HG03432 (cell line): ENCODE measurements at regions not wholly inside any gene's neighbourhood (a gene's known extent, or its start where the extent isn't known, plus 50 kb on each side); places are given as distances from the start of the nearest gene placed in this dataset.
"Not testable (repeated sequence)": the region's sequence is repeated elsewhere in the genome, so short reads cannot be mapped to it uniquely, and the experiment has no call there.

ENCODE experiments used
- ATAC-seq: cut with Tn5 transposase; IDR thresholded peaks from one replicate; pipeline ENCODE4 v1.9.1; 2021; ENCODE audit warnings: mild to moderate bottlenecking, moderate library complexity; ENCODE audit not compliant: unreplicated experiment

DNA sequence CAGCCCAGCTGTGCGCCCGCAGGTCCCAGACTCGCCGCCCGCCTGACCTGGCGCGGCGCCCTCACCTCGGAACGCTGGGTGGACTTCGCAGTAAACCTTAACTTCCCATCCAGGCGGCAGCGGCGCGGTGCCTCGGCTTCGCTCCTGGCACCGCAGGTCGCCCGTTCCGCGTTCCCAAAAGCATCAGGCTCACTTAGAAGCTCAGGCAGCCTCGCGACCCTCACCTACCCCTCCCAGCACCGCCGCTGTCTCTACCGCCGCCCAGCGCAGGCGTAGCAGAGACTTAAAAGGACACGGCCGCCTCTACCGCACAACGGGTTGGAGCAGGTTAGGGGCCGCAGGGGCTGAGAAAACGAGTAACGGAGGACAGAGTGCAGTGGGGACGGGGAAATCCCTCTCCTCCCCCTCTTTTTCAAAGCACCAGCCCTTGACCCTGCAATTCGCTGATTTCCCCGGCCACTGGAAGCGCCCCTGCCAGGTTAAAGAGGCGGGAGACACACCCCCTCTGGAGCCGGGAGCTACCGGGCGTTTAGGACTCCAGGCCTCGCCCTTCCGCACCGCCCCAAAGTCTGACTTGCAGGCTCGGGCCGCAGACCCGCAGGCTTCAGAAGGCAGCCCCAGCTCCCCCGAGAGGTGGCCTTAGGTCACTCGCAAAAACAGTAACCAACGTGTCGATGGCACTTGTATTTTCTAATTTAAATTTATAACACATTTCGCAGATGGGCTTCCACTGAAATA, 328.5 kb downstream of the FAM72C start:
- ATAC-seq: no peak

DNA sequence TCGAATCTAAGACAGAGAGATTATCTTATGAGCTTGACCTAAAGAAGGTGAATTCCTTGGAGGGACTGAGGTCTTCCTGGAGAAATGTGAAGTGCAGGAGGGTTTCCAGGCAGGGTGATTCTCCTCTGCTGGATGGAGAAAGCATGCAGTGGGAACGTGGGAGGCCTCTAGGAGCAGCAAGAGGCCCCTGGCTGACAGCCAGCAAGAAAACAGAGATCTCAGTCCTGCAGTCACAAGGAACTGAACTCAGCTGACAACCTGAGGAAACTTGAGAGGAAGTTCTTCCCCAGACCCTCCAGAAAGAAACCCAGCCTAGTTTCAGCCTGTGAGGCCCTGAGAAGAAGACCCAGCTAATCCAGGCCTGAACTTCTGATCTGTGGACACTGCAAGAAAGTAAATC, 345.9 kb downstream of the FAM72C start:
- ATAC-seq: no peak

DNA sequence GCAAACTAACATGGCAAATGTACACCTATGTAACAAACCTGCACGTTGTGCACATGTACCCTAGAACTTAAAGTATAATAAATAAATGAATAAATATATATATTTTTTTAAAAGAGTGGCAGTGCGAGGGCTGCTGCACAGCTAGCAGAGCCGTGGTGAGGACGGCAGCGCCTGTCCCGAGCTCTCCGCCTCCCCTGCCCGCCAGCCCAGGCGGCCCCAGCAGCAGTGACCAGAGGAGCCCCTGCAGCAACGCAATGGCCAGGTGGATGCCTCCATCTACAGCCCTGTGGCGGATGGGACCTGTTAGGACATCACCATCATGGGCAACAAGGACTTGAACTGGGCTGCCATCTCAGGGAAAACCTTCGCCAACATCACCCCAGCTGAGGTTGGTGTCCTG, 351.9 kb downstream of the FAM72C start:
- no peak for ATAC-seq

DNA sequence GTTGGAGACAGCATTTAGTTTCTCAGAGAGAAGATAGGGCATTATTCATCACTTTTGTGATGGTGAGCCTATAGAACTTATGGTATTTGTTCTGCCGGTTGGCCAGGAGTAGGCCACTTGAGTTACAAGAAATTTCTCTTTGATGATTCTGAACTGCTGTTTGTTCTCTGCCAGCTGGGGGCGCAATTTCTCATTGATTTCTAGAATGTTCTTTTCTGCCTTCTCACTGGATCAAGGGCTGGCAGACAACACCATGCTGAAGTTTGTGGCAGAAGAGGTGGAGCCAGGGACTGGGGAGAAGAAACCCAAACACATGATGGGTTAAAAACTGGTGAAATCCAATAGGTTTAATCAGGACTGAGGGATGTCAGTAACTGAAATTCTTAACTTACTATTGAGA, 360.6 kb downstream of the FAM72C start:
- ATAC-seq: no peak

DNA sequence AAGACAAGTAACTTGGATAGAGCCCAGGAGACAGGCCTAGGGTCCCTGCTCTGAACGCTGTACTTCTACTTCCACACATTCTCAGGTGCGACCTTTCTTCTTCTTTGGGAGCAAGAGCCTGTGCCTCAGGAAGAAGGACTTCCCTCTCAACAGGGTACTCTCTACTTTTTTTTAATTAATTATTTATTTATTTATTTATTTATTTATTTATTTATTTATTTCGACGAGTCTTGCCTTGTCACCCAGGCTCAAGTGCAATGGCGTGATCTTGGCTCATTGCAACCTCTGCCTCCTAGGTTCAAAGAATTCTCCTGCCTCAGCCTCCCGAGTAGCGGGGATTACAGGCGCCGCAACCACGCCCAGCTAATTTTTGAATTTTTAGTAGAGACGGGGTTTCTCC, 361.6 kb downstream of the FAM72C start:
- no peak for ATAC-seq

DNA sequence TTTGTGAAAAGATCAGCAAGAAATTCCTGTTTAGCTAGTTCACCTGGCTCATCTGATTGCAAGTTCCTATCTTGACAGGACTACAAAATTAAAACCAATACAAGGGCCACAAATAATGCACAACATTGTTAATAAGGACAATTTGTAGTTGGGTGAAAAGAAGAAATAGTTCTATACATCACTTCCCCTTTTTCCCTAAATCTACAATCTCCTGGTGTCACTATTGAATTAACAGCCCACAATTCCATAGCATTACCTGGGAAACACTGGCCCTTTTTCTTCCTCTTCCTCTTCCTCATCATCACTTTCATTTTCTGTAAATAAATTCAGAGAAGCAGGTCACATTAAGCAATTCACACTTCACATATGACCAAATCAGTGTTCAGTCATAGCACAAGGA, 366.9 kb downstream of the FAM72C start:
- no peak for ATAC-seq

DNA sequence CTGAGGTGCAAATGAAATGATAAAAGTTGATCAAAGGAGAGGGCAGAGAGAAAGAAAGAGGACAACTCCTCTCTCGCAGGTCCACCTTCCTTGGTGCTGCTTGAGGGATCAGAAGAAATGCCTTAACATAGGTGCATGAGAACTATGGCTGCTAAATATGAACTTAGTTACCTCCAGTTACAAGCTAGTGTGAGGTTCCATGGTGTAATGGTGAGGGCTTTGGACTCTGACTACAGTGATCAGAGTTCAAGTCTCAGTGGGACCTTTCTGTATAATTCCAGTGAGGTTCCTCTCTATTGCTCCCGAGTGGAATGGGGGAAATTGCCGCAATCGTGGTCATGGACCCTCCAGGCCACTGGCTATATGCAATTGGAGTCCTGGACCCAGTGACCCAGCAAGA, 387.3 kb downstream of the FAM72C start:
- ATAC-seq: no peak

DNA sequence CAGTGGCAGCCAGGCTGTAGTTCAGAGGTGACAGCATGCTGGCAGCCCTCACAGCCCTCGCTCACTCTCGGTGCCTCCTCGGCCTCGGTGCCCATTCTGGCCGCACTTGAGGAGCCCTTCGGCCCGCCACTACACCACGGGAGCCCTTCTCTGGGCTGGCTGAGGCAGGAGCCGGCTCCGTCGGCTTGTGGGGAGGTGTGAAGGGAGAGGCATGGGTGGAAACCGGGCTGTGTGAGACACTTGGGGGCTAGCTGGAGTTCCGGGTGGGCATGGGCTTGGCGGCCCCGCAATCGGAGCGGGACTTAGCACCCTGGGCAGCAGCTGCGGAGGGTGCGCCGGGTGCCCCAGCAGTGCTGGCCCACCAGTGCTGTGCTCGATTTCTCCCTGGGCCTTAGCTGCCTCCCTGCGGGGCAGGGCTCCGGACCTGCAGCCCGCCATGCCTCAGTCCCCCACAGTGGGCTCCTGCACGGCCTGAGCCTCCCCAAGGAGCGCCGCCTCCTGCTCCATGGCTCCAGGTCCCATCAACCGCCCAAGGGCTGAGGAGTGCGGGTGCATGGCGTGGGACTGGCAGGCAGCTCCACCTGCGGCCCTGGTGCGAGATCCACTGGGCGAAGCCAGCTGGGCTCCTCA, 396.8 kb downstream of the FAM72C start:
- ATAC-seq: no peak

DNA sequence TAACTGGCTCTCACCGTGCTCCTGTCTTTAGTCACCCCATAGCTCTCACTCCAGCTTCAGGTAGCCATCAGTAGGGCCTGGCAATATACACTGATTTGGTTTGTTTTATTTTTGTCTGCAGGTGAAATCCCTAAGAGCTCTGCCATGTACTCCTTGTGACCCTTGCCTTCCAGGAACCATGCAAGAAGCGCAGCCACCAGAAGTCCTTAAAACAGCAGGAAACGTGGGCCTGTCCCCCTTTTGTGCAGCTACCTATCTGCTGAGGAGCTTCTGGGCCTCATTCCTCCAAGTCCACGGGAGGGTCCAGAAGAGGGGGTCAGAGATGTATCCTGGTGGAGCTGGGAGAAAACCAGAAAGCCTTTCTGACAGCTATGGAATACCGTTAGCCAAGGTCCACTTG, 399.1 kb downstream of the FAM72C start:
- not testable (repeated sequence) for ATAC-seq

DNA sequence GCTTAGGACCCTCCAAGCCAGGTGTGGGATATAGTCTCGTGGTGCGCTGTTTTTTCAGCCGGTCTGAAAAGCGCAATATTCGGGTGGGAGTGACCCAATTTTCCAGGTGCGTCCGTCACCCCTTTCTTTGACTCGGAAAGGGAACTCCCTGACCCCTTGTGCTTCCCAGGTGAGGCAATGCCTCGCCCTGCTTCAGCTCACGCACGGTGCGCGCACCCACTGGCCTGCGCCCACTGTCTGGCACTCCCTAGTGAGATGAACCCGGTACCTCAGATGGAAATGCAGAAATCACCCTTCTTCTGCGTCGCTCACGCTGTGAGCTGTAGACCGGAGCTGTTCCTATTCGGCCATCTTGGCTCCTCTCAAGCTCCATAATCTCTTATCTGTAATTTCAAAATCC, 408.0 kb downstream of the FAM72C start:
- ATAC-seq: not testable (repeated sequence)

DNA sequence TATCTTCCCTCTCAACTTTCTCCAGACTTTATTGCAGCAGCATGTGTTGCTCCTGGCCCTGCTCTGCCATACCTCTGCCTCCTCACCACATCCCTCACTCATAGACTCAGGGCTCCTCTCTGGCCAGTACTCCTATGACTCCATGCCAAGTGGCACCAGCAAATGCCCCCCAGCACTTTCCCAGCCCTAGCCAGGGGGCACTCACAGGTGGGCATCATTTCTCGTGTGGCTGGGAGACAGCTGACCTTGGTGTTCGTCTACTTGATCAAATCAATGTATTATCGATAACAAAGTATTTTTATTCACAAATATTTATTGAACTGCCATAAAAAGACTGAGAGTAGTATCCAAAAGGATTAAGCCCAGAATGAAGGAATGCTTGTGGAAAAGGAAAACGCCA, 418.2 kb downstream of the FAM72C start:
- ATAC-seq: no peak

DNA sequence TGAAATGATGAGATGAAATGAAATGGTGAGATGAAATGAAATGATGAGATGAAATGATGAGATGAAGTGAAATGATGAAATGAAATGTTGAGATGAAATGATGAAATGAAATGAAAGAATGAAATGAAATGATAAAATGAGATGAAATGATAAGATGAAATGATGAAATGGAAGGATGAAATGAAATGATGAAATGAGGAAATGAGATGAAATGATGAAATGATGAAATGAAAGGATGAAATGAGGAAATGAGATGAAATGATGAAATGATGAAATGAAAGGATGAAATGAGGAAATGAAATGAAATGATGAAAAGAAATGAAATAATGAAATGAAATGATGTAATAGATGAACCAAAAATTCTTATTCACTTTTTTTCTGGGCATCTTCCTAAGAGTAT, 467.1 kb downstream of the FAM72C start:
- not testable (repeated sequence) for ATAC-seq

DNA sequence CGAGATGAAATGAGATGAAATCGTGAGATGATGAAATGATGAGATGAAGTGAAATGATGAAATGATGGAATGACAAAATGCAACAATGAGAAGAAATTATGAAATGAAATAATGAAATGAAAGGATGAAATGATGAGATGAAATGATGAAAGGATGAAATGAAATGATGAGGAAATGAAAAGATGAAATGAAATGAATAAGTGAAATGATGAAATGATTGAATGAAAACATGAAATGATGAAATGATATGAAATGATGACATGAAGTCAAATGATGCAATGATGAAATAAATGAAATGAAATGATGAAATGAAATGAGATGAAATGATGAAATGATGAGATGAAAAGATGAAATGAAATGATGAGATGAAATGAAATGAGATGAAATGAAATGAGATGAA, 467.7 kb downstream of the FAM72C start:
- not testable (repeated sequence) for ATAC-seq

DNA sequence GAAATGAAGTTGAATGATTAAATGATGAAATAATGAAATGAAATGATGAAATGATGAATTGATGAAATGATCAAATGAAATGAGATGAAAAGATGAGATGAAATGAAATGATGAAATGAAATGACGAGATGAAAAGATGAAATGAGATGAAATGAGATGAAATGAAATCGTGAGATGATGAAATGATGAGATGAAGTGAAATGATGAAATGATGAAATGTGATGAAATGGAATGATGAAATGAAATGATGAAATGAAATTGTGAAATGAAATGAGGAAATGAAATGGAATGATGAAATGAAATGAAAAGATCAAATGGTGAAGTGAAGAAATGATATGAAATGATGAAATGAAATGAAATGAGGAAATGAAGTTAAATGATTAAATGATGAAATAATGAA, 468.7 kb downstream of the FAM72C start:
- not testable (repeated sequence) for ATAC-seq

DNA sequence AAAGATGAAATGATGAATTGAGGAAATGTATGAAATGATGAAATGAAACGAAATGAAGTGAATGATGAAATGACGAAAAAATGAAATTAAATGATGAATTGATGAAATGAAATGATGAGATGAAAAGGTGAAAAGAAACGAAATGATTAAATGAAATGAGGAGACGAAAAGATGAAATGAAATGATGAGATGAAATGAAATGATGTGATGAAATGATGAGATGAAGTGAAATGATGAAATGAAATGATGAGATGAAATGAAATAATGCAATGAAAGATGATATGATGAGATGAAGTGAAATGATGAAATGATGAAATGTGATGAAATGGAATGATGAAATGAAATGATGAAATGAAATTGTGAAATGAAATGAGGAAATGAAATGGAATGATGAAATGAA, 469.7 kb downstream of the FAM72C start:
- ATAC-seq: not testable (repeated sequence)

DNA sequence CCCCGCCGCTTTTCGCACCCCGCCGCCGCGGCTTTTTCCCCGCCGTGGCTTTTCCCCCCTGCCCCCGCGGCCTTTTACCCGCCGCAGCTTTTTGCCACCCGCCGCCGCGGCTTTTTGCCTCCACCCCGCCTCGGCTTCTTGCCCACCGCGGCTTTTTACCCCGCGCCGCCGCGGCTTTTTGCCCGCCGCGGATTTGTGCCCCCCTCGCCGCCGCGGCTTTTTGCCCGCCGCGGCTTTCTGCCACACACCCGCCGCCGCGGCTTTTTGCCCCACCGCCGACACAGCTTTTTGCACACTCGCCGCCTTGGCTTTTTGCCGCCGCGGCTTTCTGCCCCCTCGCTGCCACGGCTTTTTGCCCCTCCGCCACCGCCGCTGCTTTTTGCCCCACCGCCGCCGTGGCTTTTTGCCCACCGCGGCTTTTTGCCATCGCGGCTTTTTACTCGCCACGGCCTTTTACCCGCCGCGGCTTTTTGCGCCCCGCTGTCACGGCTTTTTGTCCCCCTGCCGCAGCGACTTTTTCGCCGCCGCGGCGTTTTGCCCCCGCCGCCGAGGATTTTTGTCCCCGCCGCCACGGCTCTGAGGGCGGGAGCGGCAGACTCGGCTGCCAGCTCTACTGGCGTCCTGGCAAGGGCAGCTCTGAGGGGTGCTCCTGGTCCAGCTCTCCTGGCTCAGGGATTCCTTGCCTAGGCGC, 473.6 kb downstream of the FAM72C start:
- ATAC-seq: not testable (repeated sequence)

DNA sequence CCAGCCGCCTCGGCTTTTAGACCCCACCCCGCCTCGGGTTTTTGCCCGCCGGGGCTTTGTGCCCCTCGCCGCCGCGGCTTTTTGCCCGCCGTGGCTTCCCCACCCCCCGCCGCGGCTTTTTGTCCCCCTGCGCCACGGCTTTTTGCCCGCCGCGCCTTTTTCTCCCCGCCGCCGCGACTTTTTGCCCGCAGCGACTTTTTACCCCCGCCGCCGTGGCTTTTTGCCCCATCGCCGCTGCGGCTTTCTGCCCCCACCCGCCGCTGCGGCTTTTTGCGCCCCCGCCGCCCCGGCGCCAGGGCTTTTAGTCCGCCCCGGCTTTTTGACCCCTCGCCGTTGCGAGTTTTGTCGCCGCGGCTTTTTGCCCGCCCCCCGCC, 474.4 kb downstream of the FAM72C start:
- ATAC-seq: no peak

DNA sequence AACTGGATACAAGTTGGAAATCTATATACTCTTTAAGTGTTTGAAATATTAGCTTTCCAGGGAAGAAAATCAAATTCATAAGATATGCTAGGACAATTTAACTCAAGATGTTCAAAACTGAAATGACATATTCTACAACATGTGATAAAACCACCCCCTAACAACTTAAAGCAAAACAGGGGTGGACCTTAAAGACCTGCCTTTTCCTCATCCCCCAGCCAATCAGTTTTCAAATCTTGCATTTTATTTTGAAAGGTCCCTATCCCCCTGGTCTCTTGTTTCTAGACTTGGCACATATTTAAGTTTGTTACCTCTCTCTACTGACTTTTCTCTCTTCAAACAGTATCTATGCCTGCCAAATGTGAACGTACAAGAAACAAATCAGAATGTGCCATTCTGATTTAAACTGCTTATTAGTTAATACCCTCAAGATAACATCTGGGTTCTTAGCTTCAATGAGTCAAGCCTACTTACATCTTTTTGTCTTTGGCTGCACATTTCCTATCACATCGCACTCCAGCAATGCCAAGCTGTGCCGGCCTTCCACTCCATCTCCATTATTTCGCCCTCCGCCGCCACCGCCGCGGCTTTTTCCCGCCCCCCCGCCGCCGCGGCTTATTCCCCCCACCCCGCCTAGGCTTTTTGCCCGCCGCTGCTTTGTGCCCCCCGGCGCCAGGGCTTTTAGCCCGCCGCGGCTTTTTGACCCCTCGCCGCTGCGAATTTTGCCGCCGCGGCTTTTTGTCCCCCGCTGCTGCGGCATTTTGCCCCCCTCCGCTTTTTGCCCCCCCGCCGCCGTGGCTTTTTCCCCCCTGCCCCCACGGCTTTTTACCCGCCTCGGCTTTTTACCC, 475.0 kb downstream of the FAM72C start:
- ATAC-seq: not testable (repeated sequence)
